PC-9 (cell line): ENCODE measurements at regions not wholly inside any gene's neighbourhood (a gene's known extent, or its start where the extent isn't known, plus 50 kb on each side); places are given as distances from the start of the nearest gene placed in this dataset.

Experiments
- BruUV-seq: library from RNA; stranded (reverse); fragments of 400-500 nt; replicated peaks from 2 replicates; lab custom pipeline; 2021; lab: Mats Ljungman, UMichigan
- CTCF ChIA-PET: fragments of 300-600 bp; sonication (Branson Sonifier 250); formaldehyde crosslinking; loops from one replicate; lab custom pipeline; 2022; ENCODE audit warnings: antibody characterized with exemption; lab: Charles Lee
- POLR2A ChIA-PET: fragments of 300-600 bp; sonication (Branson Sonifier 250); formaldehyde crosslinking; loops from one replicate; lab custom pipeline; 2022; ENCODE audit warnings: antibody characterized with exemption; ENCODE audit not compliant: unreplicated experiment; lab: Charles Lee
- DNase-seq, 2 experiments: peaks; one replicate each; pipeline versions ENCODE4 v3.0.0 to v3.0.0-alpha.2; 2015 to 2022; ENCODE audit warnings: mixed read lengths in 1 of 2
- H2AFZ ChIP-seq: fragments of 200-600 bp; sonication (generic); 2 replicates; pipeline ENCODE4 v1.8.1; 2017; ENCODE audit warnings: antibody characterized with exemption
- H3F3A ChIP-seq: fragments of 200-600 bp; sonication (generic); 2 replicates; pipeline ENCODE4 v1.8.1; 2017; ENCODE audit warnings: antibody characterized with exemption, mild to moderate bottlenecking, low read depth; ENCODE audit not compliant: insufficient read depth
- H3K27ac ChIP-seq: fragments of 200-600 bp; sonication (generic); 2 replicates; pipeline ENCODE4 v1.6.1; 2016; ENCODE audit warnings: mixed run types
- H3K27me3 ChIP-seq: fragments of 200-600 bp; sonication (generic); 2 replicates; pipeline ENCODE4 v1.6.1; 2016; ENCODE audit warnings: low read depth, mixed run types; ENCODE audit not compliant: insufficient read depth
- H3K36me3 ChIP-seq: fragments of 200-600 bp; sonication (generic); 2 replicates; pipeline ENCODE4 v1.6.1; 2016; ENCODE audit warnings: low read depth, mixed run types
- H3K4me1 ChIP-seq: fragments of 200-600 bp; sonication (generic); replicated peaks from 2 replicates; pipeline ENCODE4 v1.6.1; 2016; ENCODE audit warnings: mixed run types; ENCODE audit not compliant: insufficient read depth
- H3K4me2 ChIP-seq: fragments of 200-600 bp; sonication (generic); 2 replicates; pipeline ENCODE4 v1.6.1; 2017; ENCODE audit warnings: mixed run types
- H3K4me3 ChIP-seq: fragments of 200-600 bp; sonication (generic); 2 replicates; pipeline ENCODE4 v1.6.1; 2016; ENCODE audit warnings: mixed run types
- H3K79me2 ChIP-seq: fragments of 200-600 bp; sonication (generic); 2 replicates; pipeline ENCODE4 v1.6.1; 2017; ENCODE audit warnings: low read depth, mixed run types
- H3K9me2 ChIP-seq: fragments of 200-600 bp; sonication (generic); 2 replicates; pipeline ENCODE4 v1.8.1; 2017; ENCODE audit warnings: mild to moderate bottlenecking; ENCODE audit not compliant: insufficient read depth
- H3K9me3 ChIP-seq: fragments of 200-600 bp; sonication (generic); 2 replicates; pipeline ENCODE4 v1.8.1; 2016; ENCODE audit warnings: low read depth; ENCODE audit not compliant: insufficient read depth
- H4K20me1 ChIP-seq: fragments of 200-600 bp; sonication (generic); 2 replicates; pipeline ENCODE4 v1.8.1; 2017; ENCODE audit not compliant: insufficient read depth
- CTCF ChIP-seq: fragments of 200-600 bp; sonication (generic); conservative IDR thresholded peaks from 2 replicates; pipeline ENCODE4 v1.6.1; 2017; ENCODE audit warnings: mixed run types, antibody characterized with exemption, mild to moderate bottlenecking, moderate library complexity
- EZH2 ChIP-seq: fragments of 200-600 bp; sonication (generic); IDR thresholded peaks from 2 replicates; pipeline ENCODE4 v1.8.0; 2017; ENCODE audit warnings: antibody characterized with exemption, low read depth
- intact Hi-C: fragments of 100-400 bp; cut with micrococcal nuclease; formaldehyde crosslinking; loops from one replicate; pipeline ENCODE4 v1.10.0; 2022; ENCODE audit not compliant: unreplicated experiment

DNA sequence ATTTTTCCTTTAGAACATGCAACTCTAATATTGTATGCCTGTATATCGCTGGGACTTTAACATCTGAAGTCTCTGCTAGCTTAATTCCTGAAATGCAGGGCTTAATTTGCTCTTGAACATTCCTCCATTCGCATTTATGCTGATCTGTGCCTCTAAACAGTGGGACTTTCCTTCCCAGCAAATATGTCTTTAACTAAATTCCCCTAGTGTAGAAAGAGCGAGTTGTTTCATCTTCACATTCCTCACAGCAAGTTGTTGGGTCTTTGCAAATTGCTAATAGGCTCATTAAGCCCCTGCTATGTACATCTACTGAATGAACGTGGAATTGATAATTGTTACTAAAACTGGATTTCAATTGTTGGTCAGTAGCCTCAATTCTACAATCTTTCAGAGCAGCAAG lies 118.4 kb upstream of the OBI1 start:
- TF ChIP-seq CTCF (no peak), EZH2 (no peak)
- H3K9me2 ChIP-seq, result no peaks in the 10 kb centered on the region
- no peaks in the 10 kb centered on the region for H3K36me3 ChIP-seq
- POLR2A ChIA-PET, result no interaction called here
- no peaks in the 10 kb centered on the region for H3F3A ChIP-seq
- intact Hi-C loops, result no loop called here
- H4K20me1 ChIP-seq, result no peaks in the 10 kb centered on the region
- H3K27ac ChIP-seq, result no peak overlapping the region
- no peak overlapping the region for H3K4me3 ChIP-seq
- no peaks in the 10 kb centered on the region for H3K9me3 ChIP-seq
- no peaks in the 10 kb centered on the region for H3K27me3 ChIP-seq
- H2AFZ ChIP-seq, result no peak overlapping the region
- no peak for DNase-seq
- no peaks in the 10 kb centered on the region for H3K79me2 ChIP-seq
- no peak overlapping the region for H3K4me2 ChIP-seq
- H3K4me1 ChIP-seq, result no peaks in the 10 kb centered on the region
- CTCF ChIA-PET, result no interaction called here
- no TSS peak for BruUV-seq

GRCh38 chr13:78772933-78773332 lies 114.0 kb upstream of the OBI1 start:
- Histone ChIP-seq H3K4me2 (no peak overlapping the region), H3K4me3 (no peak overlapping the region), H3K79me2 (no peaks in the 10 kb centered on the region), H4K20me1 (no peaks in the 10 kb centered on the region), H3K9me3 (no peaks in the 10 kb centered on the region), H3F3A (no peaks in the 10 kb centered on the region), H3K4me1 (no peaks in the 10 kb centered on the region), H3K36me3 (no peaks in the 10 kb centered on the region), H3K9me2 (no peaks in the 10 kb centered on the region), H2AFZ (no peak overlapping the region), H3K27ac (no peak overlapping the region), H3K27me3 (no peaks in the 10 kb centered on the region)
- ChIA-PET POLR2A (no interaction called here), CTCF (no interaction called here)
- TF ChIP-seq CTCF (no peak), EZH2 (no peak)
- BruUV-seq, result no TSS peak
- intact Hi-C loops, result no loop called here
- no peak for DNase-seq

GRCh38 chr13:78770601-78771000 lies 111.6 kb upstream of the OBI1 start:
- H3K27me3 ChIP-seq, result no peaks in the 10 kb centered on the region
- DNase-seq, result no peak
- no peaks in the 10 kb centered on the region for H3F3A ChIP-seq
- H3K4me1 ChIP-seq, result no peaks in the 10 kb centered on the region
- no peaks in the 10 kb centered on the region for H3K9me3 ChIP-seq
- TF ChIP-seq EZH2 (no peak), CTCF (no peak)
- no peaks in the 10 kb centered on the region for H3K36me3 ChIP-seq
- CTCF ChIA-PET, result no interaction called here
- POLR2A ChIA-PET, result no interaction called here
- intact Hi-C loops, result no loop called here
- no peak overlapping the region for H3K4me2 ChIP-seq
- H3K27ac ChIP-seq, result no peak overlapping the region
- H3K9me2 ChIP-seq, result no peaks in the 10 kb centered on the region
- H3K79me2 ChIP-seq, result no peaks in the 10 kb centered on the region
- H4K20me1 ChIP-seq, result no peaks in the 10 kb centered on the region
- no peak overlapping the region for H2AFZ ChIP-seq
- H3K4me3 ChIP-seq, result no peak overlapping the region
- BruUV-seq, result no TSS peak
